SU-DHL-6 (cell line): ENCODE measurements at regions not wholly inside any gene's neighbourhood (a gene's known extent, or its start where the extent isn't known, plus 50 kb on each side); places are given as distances from the start of the nearest gene placed in this dataset.

Experiments
- H2AFZ ChIP-seq: fragments of 200-600 bp; sonication (generic); 2 replicates; pipeline ENCODE4 v1.6.1; 2014; ENCODE audit warnings: low read depth, mild to moderate bottlenecking, moderate library complexity, mixed read lengths, antibody characterized with exemption, low read length; ENCODE audit not compliant: severe bottlenecking
- H3F3A ChIP-seq: fragments of 200-600 bp; shearing (Covaris generic); 2 replicates; pipeline ENCODE4 v1.6.0; 2016; ENCODE audit warnings: antibody characterized with exemption, mild to moderate bottlenecking; ENCODE audit not compliant: insufficient read depth
- H3K27ac ChIP-seq: fragments of 200-600 bp; sonication (generic); 2 replicates; pipeline ENCODE4 v1.5.1; 2016; ENCODE audit warnings: low read depth, mild to moderate bottlenecking, low read length, moderate library complexity, mixed read lengths
- H3K27me3 ChIP-seq: fragments of 200-600 bp; sonication (generic), shearing (Covaris generic); 2 replicates; pipeline ENCODE4 v1.6.0; 2014; ENCODE audit warnings: mild to moderate bottlenecking, low read length
- H3K36me3 ChIP-seq: fragments of 200-600 bp; sonication (generic); 2 replicates; pipeline ENCODE4 v1.6.1; 2014; ENCODE audit warnings: mild to moderate bottlenecking, low read length, mixed read lengths
- H3K4me2 ChIP-seq: fragments of 300-600, 200-600 bp; shearing (Covaris generic), sonication (generic); 2 replicates; pipeline ENCODE4 v1.6.0; 2014; ENCODE audit warnings: low read length, low read depth, mild to moderate bottlenecking; ENCODE audit not compliant: poor library complexity, severe bottlenecking
- H3K4me3 ChIP-seq: fragments of 200-600 bp; sonication (generic); 2 replicates; pipeline ENCODE4 v1.5.1; 2014; ENCODE audit warnings: antibody characterized with exemption, low read length, mild to moderate bottlenecking, mixed read lengths; ENCODE audit not compliant: insufficient read depth, poor library complexity, severe bottlenecking
- H3K79me2 ChIP-seq: fragments of 200-600 bp; sonication (generic); 2 replicates; pipeline ENCODE4 v1.6.1; 2014; ENCODE audit warnings: mild to moderate bottlenecking, low read length, moderate library complexity; ENCODE audit not compliant: insufficient read depth
- H3K9ac ChIP-seq: fragments of 200-600 bp; sonication (generic); 2 replicates; pipeline ENCODE4 v1.7.0; 2014; ENCODE audit warnings: mild to moderate bottlenecking, low read length
- H3K9me2 ChIP-seq: fragments of 200-600 bp; sonication (generic); replicated peaks from 2 replicates; pipeline ENCODE4 v1.6.1; 2014; ENCODE audit warnings: low read length; ENCODE audit not compliant: insufficient read depth
- H3K9me3 ChIP-seq: fragments of 200-600 bp; sonication (generic); 2 replicates; pipeline ENCODE4 v1.6.1; 2014; ENCODE audit warnings: low read length, mixed read lengths; ENCODE audit not compliant: insufficient read depth
- H4K20me1 ChIP-seq: fragments of 200-600 bp; sonication (generic); 2 replicates; pipeline ENCODE4 v1.6.1; 2014; ENCODE audit warnings: low read depth, mild to moderate bottlenecking, antibody characterized with exemption, low read length, moderate library complexity, mixed read lengths
- EZH2phosphoT487 ChIP-seq: fragments of 200-600 bp; sonication (generic), shearing (Covaris generic); conservative IDR thresholded peaks from 2 replicates; pipeline ENCODE4 v1.6.1; 2018; ENCODE audit warnings: mild to moderate bottlenecking, antibody characterized with exemption, low read length, moderate library complexity, mixed read lengths
- TF ChIP-seq, protein P1 (sequence below): fragments of 200-600 bp; sonication (generic); IDR thresholded peaks from one replicate; pipeline ENCODE4 v1.5.1; 2017; ENCODE audit warnings: antibody characterized with exemption, mild to moderate bottlenecking, low read length, moderate library complexity; ENCODE audit not compliant: insufficient read depth, poor library complexity, severe bottlenecking

- Histone ChIP-seq H3K79me2 (no peaks in the 10 kb centered on the region), H3K9ac (no peak overlapping the region), H3K4me2 (no peak overlapping the region), H4K20me1 (no peaks in the 10 kb centered on the region), H3K9me3 (no peaks in the 10 kb centered on the region), H3K27ac (no peak overlapping the region), H3K27me3 (no peaks in the 10 kb centered on the region), H3K4me3 (no peak overlapping the region), H3K36me3 (no peaks in the 10 kb centered on the region), H2AFZ (no peak overlapping the region), H3F3A (no peaks in the 10 kb centered on the region), H3K9me2 (no peaks in the 10 kb centered on the region)
- TF ChIP-seq EZH2phosphoT487 = no peak
- TF ChIP-seq, protein P1, sequence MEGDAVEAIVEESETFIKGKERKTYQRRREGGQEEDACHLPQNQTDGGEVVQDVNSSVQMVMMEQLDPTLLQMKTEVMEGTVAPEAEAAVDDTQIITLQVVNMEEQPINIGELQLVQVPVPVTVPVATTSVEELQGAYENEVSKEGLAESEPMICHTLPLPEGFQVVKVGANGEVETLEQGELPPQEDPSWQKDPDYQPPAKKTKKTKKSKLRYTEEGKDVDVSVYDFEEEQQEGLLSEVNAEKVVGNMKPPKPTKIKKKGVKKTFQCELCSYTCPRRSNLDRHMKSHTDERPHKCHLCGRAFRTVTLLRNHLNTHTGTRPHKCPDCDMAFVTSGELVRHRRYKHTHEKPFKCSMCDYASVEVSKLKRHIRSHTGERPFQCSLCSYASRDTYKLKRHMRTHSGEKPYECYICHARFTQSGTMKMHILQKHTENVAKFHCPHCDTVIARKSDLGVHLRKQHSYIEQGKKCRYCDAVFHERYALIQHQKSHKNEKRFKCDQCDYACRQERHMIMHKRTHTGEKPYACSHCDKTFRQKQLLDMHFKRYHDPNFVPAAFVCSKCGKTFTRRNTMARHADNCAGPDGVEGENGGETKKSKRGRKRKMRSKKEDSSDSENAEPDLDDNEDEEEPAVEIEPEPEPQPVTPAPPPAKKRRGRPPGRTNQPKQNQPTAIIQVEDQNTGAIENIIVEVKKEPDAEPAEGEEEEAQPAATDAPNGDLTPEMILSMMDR = no peak
These were observed 516.9 kb downstream of the GLRX3 start for GRCh38 chr10:130652964-130653578.

DNA sequence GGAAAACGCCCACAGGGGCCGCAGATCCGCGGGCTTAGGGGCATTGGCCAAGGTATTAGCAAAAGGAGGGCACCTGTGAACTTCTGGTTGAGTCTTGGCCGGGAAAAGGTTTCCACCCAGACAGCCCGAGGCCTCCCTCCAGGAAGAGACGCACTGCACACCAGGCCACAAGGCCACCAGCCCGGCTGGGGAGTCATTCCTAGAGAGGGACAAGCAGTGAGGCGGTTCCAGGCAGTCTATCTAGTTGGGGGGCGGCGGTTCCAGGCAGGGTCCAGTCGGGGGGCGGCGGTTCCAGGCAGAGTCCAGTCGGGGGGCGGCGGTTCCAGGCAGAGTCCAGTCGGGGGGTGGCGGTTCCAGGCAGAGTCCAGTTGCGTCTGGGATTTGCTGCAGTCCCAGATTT is 518.5 kb downstream of the GLRX3 start:
- Histone ChIP-seq H3K9me3 (no peaks in the 10 kb centered on the region), H3K4me2 (no peak overlapping the region)
- TF ChIP-seq, protein P1 = no peak
- no peak for TF ChIP-seq EZH2phosphoT487

GRCh38 chr10:130655313-130656186 is 519.4 kb downstream of the GLRX3 start:
- Histone ChIP-seq H3K9me2 (no peaks in the 10 kb centered on the region), H3K4me3 (no peak overlapping the region), H3K27me3 (no peaks in the 10 kb centered on the region), H3K79me2 (no peaks in the 10 kb centered on the region), H4K20me1 (no peaks in the 10 kb centered on the region), H3K4me2 (no peak overlapping the region), H3F3A (no peaks in the 10 kb centered on the region), H3K27ac (no peak overlapping the region), H2AFZ (no peak overlapping the region), H3K9me3 (no peaks in the 10 kb centered on the region), H3K9ac (no peak overlapping the region), H3K36me3 (no peaks in the 10 kb centered on the region)
- TF ChIP-seq, protein P1 = no peak
- no peak for TF ChIP-seq EZH2phosphoT487

More for the DNA sequence above, 518.5 kb downstream of the GLRX3 start:
- H3K36me3 ChIP-seq = no peaks in the 10 kb centered on the region
- no peaks in the 10 kb centered on the region for H4K20me1 ChIP-seq
- no peaks in the 10 kb centered on the region for H3K9me2 ChIP-seq
- H3K27ac ChIP-seq = no peak overlapping the region
- H3K79me2 ChIP-seq = no peaks in the 10 kb centered on the region
- H3K27me3 ChIP-seq = no peaks in the 10 kb centered on the region
- H3K4me3 ChIP-seq = no peak overlapping the region
- no peak overlapping the region for H2AFZ ChIP-seq
- no peaks in the 10 kb centered on the region for H3F3A ChIP-seq
- no peak overlapping the region for H3K9ac ChIP-seq
